GM12878 (cell line): ENCODE measurements at regions not wholly inside any gene's neighbourhood (a gene's known extent, or its start where the extent isn't known, plus 50 kb on each side); places are given as distances from the start of the nearest gene placed in this dataset.

ENCODE experiments used
- ATAC-seq: fragments of 200-7000 bp; cut with Tn5 transposase; 3 replicates; pipeline ENCODE4 v1.9.1; 2020; ENCODE audit warnings: mild to moderate bottlenecking, moderate library complexity
- BruUV-seq: library from RNA; stranded (reverse); fragments of 400-500 nt; replicated peaks from 2 replicates; lab custom pipeline; 2021; lab: Mats Ljungman, UMichigan
- CTCF ChIA-PET: fragments of 300-600 bp; sonication (Branson Sonifier 250); formaldehyde crosslinking; extraction: SDS; loops from one replicate; lab custom pipeline; 2021; ENCODE audit warnings: inconsistent platforms; lab: Yijun Ruan, JAX
- POLR2A ChIA-PET: fragments of 350-600 bp; formaldehyde crosslinking; extraction: SDS; loops from one replicate; lab custom pipeline; 2021; ENCODE audit warnings: inconsistent platforms; lab: Charles Lee
- RAD21 ChIA-PET: fragments of 300-600 bp; sonication (Branson Sonifier 250); formaldehyde crosslinking; loops from one replicate; lab custom pipeline; 2023; ENCODE audit warnings: antibody characterized with exemption; ENCODE audit not compliant: unreplicated experiment; lab: Charles Lee
- SMC1A ChIA-PET: fragments of 300-600 bp; sonication (Branson Sonifier 250); formaldehyde crosslinking; loops from one replicate; lab custom pipeline; 2023; ENCODE audit not compliant: unreplicated experiment, uncharacterized antibody; lab: Charles Lee
- DNase-seq: peaks from one replicate; pipeline ENCODE4 v3.0.0-alpha.2; 2011; ENCODE audit warnings: low read depth, low spot score
- FAIRE-seq: peaks from 3 replicates; lab custom pipeline; 2011; peaks lifted over from hg19 to GRCh38; lab: Jason Lieb, UNC
- H2AFZ ChIP-seq: 2 replicates; pipeline ENCODE4 v1.6.0; 2011; ENCODE audit warnings: low read depth, low read length, control low read depth; ENCODE audit not compliant: control insufficient read depth
- H3K27ac ChIP-seq: 2 replicates; pipeline ENCODE4 v1.5.1; 2011; ENCODE audit warnings: control low read depth; ENCODE audit not compliant: control insufficient read depth, insufficient read depth
- H3K27me3 ChIP-seq, 2 experiments: replicated peaks in 1 of 2; 2 replicates each; pipeline versions ENCODE4 v1.6.0 to v1.6.1; 2011; ENCODE audit warnings: low read length in 1 of 2; ENCODE audit not compliant: control insufficient read depth in 2 of 2, insufficient read depth in 2 of 2
- H3K36me3 ChIP-seq, 2 experiments: 2 replicates each; pipeline ENCODE4 v1.5.1; 2011; ENCODE audit warnings: low read length in 1 of 2; ENCODE audit not compliant: control insufficient read depth in 2 of 2, insufficient read depth in 2 of 2
- H3K4me1 ChIP-seq: 2 replicates; pipeline ENCODE4 v1.6.1; 2011; ENCODE audit warnings: mild to moderate bottlenecking, low read length, moderate library complexity, mixed read lengths; ENCODE audit not compliant: control insufficient read depth, insufficient read depth
- H3K4me2 ChIP-seq: 2 replicates; pipeline ENCODE4 v1.6.0; 2011; ENCODE audit warnings: control low read depth; ENCODE audit not compliant: control insufficient read depth, insufficient read depth
- H3K4me3 ChIP-seq: fragments of 200-600 bp; sonication (generic); 2 replicates; pipeline ENCODE4 v1.5.1; 2016
- H3K79me2 ChIP-seq: 2 replicates; pipeline ENCODE4 v1.6.0; 2011; ENCODE audit warnings: low read length; ENCODE audit not compliant: control insufficient read depth, insufficient read depth
- H3K9ac ChIP-seq: 2 replicates; pipeline ENCODE4 v1.8.0; 2011; ENCODE audit warnings: low read length, control low read depth, mixed read lengths; ENCODE audit not compliant: control insufficient read depth, insufficient read depth
- H3K9me3 ChIP-seq: replicated peaks from 3 replicates; pipeline ENCODE4 v1.5.1; 2011; ENCODE audit warnings: mild to moderate bottlenecking, low read length; ENCODE audit not compliant: control insufficient read depth, insufficient read depth
- H4K20me1 ChIP-seq: 2 replicates; pipeline ENCODE4 v1.6.0; 2011; ENCODE audit not compliant: control insufficient read depth, insufficient read depth
- ATF7 ChIP-seq: fragments of 450-650 bp; IDR thresholded peaks from 2 replicates; pipeline ENCODE4 v1.6.1; 2016; ENCODE audit warnings: low read depth, mild to moderate bottlenecking
- E2F8 ChIP-seq: fragments of 450-650 bp; IDR thresholded peaks from 2 replicates; pipeline ENCODE4 v1.6.1; 2018; ENCODE audit warnings: mild to moderate bottlenecking, low read depth, moderate library complexity; ENCODE audit not compliant: partially characterized antibody
- IKZF1 ChIP-seq: fragments of 450-650 bp; conservative IDR thresholded peaks from 2 replicates; pipeline ENCODE4 v1.6.1; 2017; ENCODE audit warnings: antibody characterized with exemption, mild to moderate bottlenecking
- SMAD5 ChIP-seq: IDR thresholded peaks from 2 replicates; pipeline ENCODE4 v1.6.1; 2016; ENCODE audit warnings: antibody characterized with exemption, low read depth
- ZBTB11 ChIP-seq: fragments of 450-650 bp; formaldehyde crosslinking; IDR thresholded peaks from 2 replicates; pipeline ENCODE4 v1.5.0; 2022; ENCODE audit warnings: mild to moderate bottlenecking, missing genetic modification characterization
- WGBS: methylation state at CpG from one replicate; pipeline ENCODE4 v1.1.6; 2016; ENCODE audit warnings: low lambda C conversion rate; ENCODE audit not compliant: insufficient replicate concordance, insufficient coverage; ENCODE audit errors: missing lambda C conversion rate; 5-methylcytosine and 5-hydroxymethylcytosine counted together
- in situ Hi-C: fragments of 300-500 bp; cut with MboI; formaldehyde crosslinking; loops from 9 replicates; pipeline ENCODE4 v1.14.3; 2018; ENCODE audit warnings: mixed read lengths
- intact Hi-C: fragments of 100-400 bp; cut with micrococcal nuclease; formaldehyde crosslinking; loops from one replicate; pipeline ENCODE4 v1.14.2; 2022; ENCODE audit not compliant: unreplicated experiment

GRCh38 chr5:98206566-98206965 lies 566.9 kb upstream of the RGMB start:
- H3K4me1 ChIP-seq, result no peaks in the 10 kb centered on the region
- H3K27ac ChIP-seq, result no peak overlapping the region
- in situ Hi-C loops, result no loop called here
- H3K9ac ChIP-seq, result no peak overlapping the region
- FAIRE-seq, result no peak
- no peaks in the 10 kb centered on the region for H3K27me3 ChIP-seq
- intact Hi-C loops, result no loop called here
- 0% methylated on average over 2 of the region's 2 CpGs for WGBS
- H3K36me3 ChIP-seq, result no peaks in the 10 kb centered on the region
- no peaks in the 10 kb centered on the region for H3K79me2 ChIP-seq
- ChIA-PET POLR2A (no interaction called here), CTCF (interaction anchor here (1.1 kb wide), 1 partner anchor 38 kb away, joined by 3 read pairs; no protein-coding TSS in a partner anchor), RAD21 (no interaction called here), SMC1A (interaction anchor here (1.0 kb wide), 1 partner anchor 12 kb away, joined by 3 read pairs; no protein-coding TSS in a partner anchor)
- H2AFZ ChIP-seq, result no peak overlapping the region
- no peak for ATAC-seq
- no peaks in the 10 kb centered on the region for H4K20me1 ChIP-seq
- TF ChIP-seq SMAD5, result no peak
- TF ChIP-seq ATF7, result no peak
- TF ChIP-seq ZBTB11 (CRISPR knock-in tag), result no peak
- H3K4me3 ChIP-seq, result no peak overlapping the region
- no TSS peak for BruUV-seq
- H3K9me3 ChIP-seq, result no peaks in the 10 kb centered on the region; the same call in 2 of the 3 replicates
- DNase-seq, result no peak
- no peak overlapping the region for H3K4me2 ChIP-seq

- Histone ChIP-seq H3K9me3 (no peaks in the 10 kb centered on the region; the same call in 2 of the 3 replicates), H3K4me1 (no peaks in the 10 kb centered on the region), H3K79me2 (no peaks in the 10 kb centered on the region), H4K20me1 (no peaks in the 10 kb centered on the region), H3K4me2 (no peak overlapping the region), H3K36me3 (no peaks in the 10 kb centered on the region), H3K4me3 (no peak overlapping the region), H3K27ac (no peak overlapping the region), H3K27me3 (no peaks in the 10 kb centered on the region)
- POLR2A ChIA-PET, result interaction anchor here (1.1 kb wide), 1 partner anchor 218 kb away, joined by 3 read pairs; no protein-coding TSS in a partner anchor
- no peak for ATAC-seq
- in situ Hi-C loops, result no loop called here
- FAIRE-seq, result no peak
- TF ChIP-seq E2F8 (no peak), IKZF1 (no peak)
- TF ChIP-seq, all 136 proteins: peak for 0
- intact Hi-C loops, result no loop called here
- CTCF ChIA-PET, result no interaction called here
- BruUV-seq, result no TSS peak
- Histone ChIP-seq H3K9ac (no peak overlapping the region), H2AFZ (no peak overlapping the region)
- SMC1A ChIA-PET, result interaction anchor here (2.1 kb wide), 1 partner anchor 10 kb away, joined by 5 read pairs; no protein-coding TSS in a partner anchor
- RAD21 ChIA-PET, result no interaction called here
- no peak for DNase-seq
Observed at GRCh38 chr5:98209418-98209817, 564.0 kb upstream of the RGMB start.
